ENCODE measurements at regions not wholly inside any gene's neighbourhood (a gene's known extent, or its start where the extent isn't known, plus 50 kb on each side); places are given as distances from the start of the nearest gene placed in this dataset.

- H3K27me3 ChIP-seq (replicated peaks; ENCODE audit: insufficient read depth, low read length), result no peaks in the 10 kb centered on the region
- H3K4me1 ChIP-seq (ENCODE audit: low read length), result no peaks in the 10 kb centered on the region
- no peak for DNase-seq
- no peaks in the 10 kb centered on the region for H3F3A ChIP-seq (ENCODE audit: insufficient read depth, low read length)
- no peak overlapping the region for H3K4me3 ChIP-seq (ENCODE audit: low read length)
- H4K20me1 ChIP-seq (ENCODE audit: insufficient read depth, low read length), result no peaks in the 10 kb centered on the region
- no peak overlapping the region for H3K4me2 ChIP-seq (ENCODE audit: low read depth, low read length)
- no peaks in the 10 kb centered on the region for H3K36me3 ChIP-seq (replicated peaks; ENCODE audit: insufficient read depth, low read length)
- TF ChIP-seq CTCF (IDR thresholded peaks at IDR 0.05; ENCODE audit: low read length), result no peak
- no peak for TF ChIP-seq EZH2 (optimal IDR thresholded peaks at IDR 0.05; ENCODE audit: low read depth, low read length)
- TF ChIP-seq EZH2phosphoT487 (IDR thresholded peaks at IDR 0.05; ENCODE audit: low read length), result no peak
- H3K9me2 ChIP-seq (replicated peaks; ENCODE audit: insufficient read depth, low read length), result no peaks in the 10 kb centered on the region
- H3K9ac ChIP-seq (ENCODE audit: low read length), result no peak overlapping the region
- H2AFZ ChIP-seq (ENCODE audit: low read length), result no peak overlapping the region
- no peaks in the 10 kb centered on the region for H3K79me2 ChIP-seq (ENCODE audit: low read length)
- no peaks in the 10 kb centered on the region for H3K9me3 ChIP-seq (replicated peaks; ENCODE audit: insufficient read depth, low read length)
- no peak overlapping the region for H3K27ac ChIP-seq (ENCODE audit: low read length)
These were observed 217.6 kb downstream of the SNCA start for GRCh38 chr4:89619206-89619962.

GRCh38 chr4:89618151-89618550 is 218.8 kb downstream of the SNCA start:
- H3K9me2 ChIP-seq (replicated peaks; ENCODE audit: insufficient read depth, low read length), result no peaks in the 10 kb centered on the region
- no peak for DNase-seq
- no peaks in the 10 kb centered on the region for H3K9me3 ChIP-seq (replicated peaks; ENCODE audit: insufficient read depth, low read length)
- TF ChIP-seq EZH2 (optimal IDR thresholded peaks at IDR 0.05; ENCODE audit: low read depth, low read length) (no peak), CTCF (IDR thresholded peaks at IDR 0.05; ENCODE audit: low read length) (no peak), EZH2phosphoT487 (IDR thresholded peaks at IDR 0.05; ENCODE audit: low read length) (no peak)
- H3K4me2 ChIP-seq (ENCODE audit: low read depth, low read length), result no peak overlapping the region
- no peaks in the 10 kb centered on the region for H3K79me2 ChIP-seq (ENCODE audit: low read length)
- H3F3A ChIP-seq (ENCODE audit: insufficient read depth, low read length), result no peaks in the 10 kb centered on the region
- H3K4me3 ChIP-seq (ENCODE audit: low read length), result no peak overlapping the region
- H3K27ac ChIP-seq (ENCODE audit: low read length), result no peak overlapping the region
- H3K27me3 ChIP-seq (replicated peaks; ENCODE audit: insufficient read depth, low read length), result no peaks in the 10 kb centered on the region
- no peaks in the 10 kb centered on the region for H3K36me3 ChIP-seq (replicated peaks; ENCODE audit: insufficient read depth, low read length)
- H4K20me1 ChIP-seq (ENCODE audit: insufficient read depth, low read length), result no peaks in the 10 kb centered on the region
- H3K9ac ChIP-seq (ENCODE audit: low read length), result no peak overlapping the region
- no peak overlapping the region for H2AFZ ChIP-seq (ENCODE audit: low read length)
- no peaks in the 10 kb centered on the region for H3K4me1 ChIP-seq (ENCODE audit: low read length)

- no peak overlapping the region for H3K4me3 ChIP-seq (ENCODE audit: low read length)
- H3K27ac ChIP-seq (ENCODE audit: low read length), result no peak overlapping the region
- no peaks in the 10 kb centered on the region for H3K27me3 ChIP-seq (replicated peaks; ENCODE audit: insufficient read depth, low read length)
- no peaks in the 10 kb centered on the region for H3F3A ChIP-seq (ENCODE audit: insufficient read depth, low read length)
- H3K36me3 ChIP-seq (replicated peaks; ENCODE audit: insufficient read depth, low read length), result no peaks in the 10 kb centered on the region
- H3K79me2 ChIP-seq (ENCODE audit: low read length), result no peaks in the 10 kb centered on the region
- no peaks in the 10 kb centered on the region for H4K20me1 ChIP-seq (ENCODE audit: insufficient read depth, low read length)
- no peak overlapping the region for H3K9ac ChIP-seq (ENCODE audit: low read length)
- H3K4me1 ChIP-seq (ENCODE audit: low read length), result no peaks in the 10 kb centered on the region
- TF ChIP-seq CTCF (IDR thresholded peaks at IDR 0.05; ENCODE audit: low read length) (no peak), EZH2phosphoT487 (IDR thresholded peaks at IDR 0.05; ENCODE audit: low read length) (no peak), EZH2 (optimal IDR thresholded peaks at IDR 0.05; ENCODE audit: low read depth, low read length) (no peak)
- no peak overlapping the region for H3K4me2 ChIP-seq (ENCODE audit: low read depth, low read length)
- no peaks in the 10 kb centered on the region for H3K9me2 ChIP-seq (replicated peaks; ENCODE audit: insufficient read depth, low read length)
- no peak overlapping the region for H2AFZ ChIP-seq (ENCODE audit: low read length)
- H3K9me3 ChIP-seq (replicated peaks; ENCODE audit: insufficient read depth, low read length), result no peaks in the 10 kb centered on the region
- no peak for DNase-seq
These were observed 219.6 kb downstream of the SNCA start for GRCh38 chr4:89617317-89617716.

Data from MM.1S (cell line).